Left ventricle myocardium superior (tissue), 1 donor: ENCODE measurements at regions not wholly inside any gene's neighbourhood (a gene's known extent, or its start where the extent isn't known, plus 50 kb on each side); places are given as distances from the start of the nearest gene placed in this dataset.

Source experiments
- ATAC-seq: fragments of 200-7000 bp; cut with Tn5 transposase; one replicate; pipeline ENCODE4 v1.9.1; 2020; ENCODE audit warnings: mild to moderate bottlenecking, moderate library complexity
- DNase-seq: peaks from one replicate; pipeline ENCODE4 v3.0.0-alpha.2; 2020
- intact Hi-C: fragments of 100-400 bp; cut with micrococcal nuclease; formaldehyde crosslinking; loops from one replicate; pipeline ENCODE4 v1.11.0; 2022
- donor health status: DM: no; HTN: yes; CAD: no; lungs with severe emphysema.

DNA sequence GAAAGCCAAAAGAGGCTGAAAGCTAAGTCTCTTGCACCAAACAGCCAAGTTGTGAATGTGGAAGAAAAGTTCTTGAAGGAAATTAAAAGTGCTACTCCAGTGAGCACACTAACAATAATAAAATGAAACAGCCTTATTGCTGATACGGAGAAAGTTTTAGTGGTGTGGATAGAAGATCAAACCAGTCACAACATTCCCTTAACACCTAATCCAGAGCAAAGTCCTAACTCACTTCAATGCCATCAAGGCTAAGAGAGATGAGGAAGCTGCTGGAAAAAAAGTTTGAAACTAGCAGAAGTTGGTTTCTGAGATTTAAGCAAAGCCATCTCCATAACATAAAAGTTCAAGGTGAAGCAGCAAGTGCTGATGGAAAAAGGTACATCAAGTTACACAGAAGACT, 288.8 kb upstream of the RARB start:
- intact Hi-C loops, result no loop called here
- DNase-seq (no peak), ATAC-seq (no peak)

DNA sequence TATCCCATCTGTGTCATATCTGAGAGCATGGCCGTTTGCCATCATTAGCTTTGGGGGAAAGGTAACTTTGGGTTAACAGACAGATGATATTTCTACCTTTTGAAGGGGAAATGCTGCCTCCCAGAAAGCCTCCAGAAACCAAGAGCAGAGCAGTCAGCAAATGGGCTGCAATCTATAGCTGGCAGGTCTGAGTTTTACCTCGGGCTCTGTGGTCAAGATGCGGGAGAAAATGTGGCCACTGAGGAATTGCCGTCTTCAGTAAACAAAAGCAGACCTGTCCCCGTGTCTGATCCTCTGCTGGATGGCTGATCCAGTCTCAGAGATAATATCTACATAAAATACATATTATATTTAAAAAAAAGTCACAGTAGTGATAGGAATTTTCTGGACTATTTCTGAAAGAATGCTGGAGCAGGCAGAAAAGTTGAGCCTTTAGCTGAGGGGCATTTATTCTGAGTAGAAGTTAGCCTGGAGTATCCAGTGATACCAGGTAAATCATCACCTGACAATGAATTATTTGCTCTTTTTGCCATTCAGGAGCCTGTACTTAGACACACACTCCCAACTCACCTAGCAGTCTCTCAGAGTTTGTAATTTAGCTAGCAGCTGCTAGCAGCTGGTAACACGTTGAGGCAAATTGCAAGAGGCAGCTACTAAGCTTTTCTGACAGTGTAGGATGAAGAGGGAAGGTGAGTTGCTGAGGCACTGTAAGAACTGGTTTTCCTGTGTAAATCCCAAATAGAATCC, 285.3 kb upstream of the RARB start:
- no peak for ATAC-seq
- DNase-seq, result no peak
- intact Hi-C loops, result no loop called here

DNA sequence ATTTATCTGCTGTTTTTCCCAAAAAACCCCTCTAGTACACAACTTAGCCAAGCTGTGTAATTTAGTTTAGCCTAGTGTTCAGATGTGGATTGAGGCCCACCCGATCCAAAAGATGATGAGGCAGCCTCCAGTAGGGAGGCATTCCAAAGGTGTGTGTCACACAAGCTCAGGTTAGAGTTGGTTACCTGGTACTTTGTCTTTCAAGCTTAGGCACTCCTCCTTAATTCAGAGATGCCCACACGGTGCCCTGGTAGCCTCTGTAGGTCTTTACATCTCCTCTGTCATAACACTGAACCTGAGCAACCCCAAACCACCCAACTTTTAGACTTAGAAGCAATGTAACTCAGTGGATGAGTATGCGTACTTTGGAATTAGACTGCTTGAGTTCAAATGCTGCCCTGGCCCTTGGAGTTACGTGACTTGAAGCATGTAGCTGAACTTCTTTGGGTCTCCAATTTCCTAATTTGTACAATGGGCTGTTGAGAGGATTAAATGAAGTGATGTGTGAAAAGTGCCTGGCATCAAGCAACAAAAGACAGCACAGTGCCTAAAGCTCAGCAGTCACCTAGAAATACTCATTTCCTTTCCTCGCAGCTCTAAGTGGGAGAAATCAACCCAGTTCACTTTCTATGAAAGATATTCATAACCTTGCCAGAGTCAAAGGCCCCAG, 284.6 kb upstream of the RARB start:
- intact Hi-C loops, result no loop called here
- ATAC-seq (no peak), DNase-seq (no peak)

DNA sequence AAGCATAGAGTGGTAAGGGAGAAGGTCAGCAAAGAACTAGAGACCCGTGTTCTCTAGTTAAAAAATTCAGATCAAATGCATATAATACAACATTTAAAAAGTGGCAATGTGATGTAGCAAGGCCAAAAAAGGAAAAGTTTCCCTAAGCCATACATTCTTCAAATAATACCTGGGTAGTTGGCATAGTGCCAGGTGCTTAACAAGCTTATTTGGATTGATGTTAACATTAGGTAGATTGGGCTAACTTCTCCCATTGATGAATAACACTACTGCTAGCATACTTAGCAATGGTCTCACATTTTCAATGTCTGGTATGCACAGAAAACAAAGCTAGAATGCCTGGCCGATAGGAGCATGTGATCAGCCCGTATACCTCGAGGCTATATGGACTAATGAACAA, 283.6 kb upstream of the RARB start:
- DNase-seq (no peak), ATAC-seq (no peak)
- intact Hi-C loops, result no loop called here

DNA sequence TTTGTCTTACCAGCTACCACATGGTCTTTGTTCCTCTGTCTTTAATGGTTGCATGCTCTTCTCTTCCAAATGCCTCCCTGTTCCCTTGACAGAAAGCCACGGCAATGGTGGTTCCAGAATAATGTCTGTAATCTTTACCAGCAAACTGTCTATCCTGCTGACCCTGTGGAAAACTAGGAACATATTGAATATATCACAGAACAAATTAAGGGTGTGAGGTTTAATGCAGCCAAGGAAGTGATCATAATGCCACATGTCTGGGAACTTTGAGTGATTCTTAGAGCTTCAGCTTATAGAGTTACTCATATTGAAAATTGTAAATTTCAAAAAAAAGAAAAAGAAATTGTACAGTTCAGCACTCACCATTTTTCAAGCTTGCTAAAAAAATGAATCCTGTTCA, 282.9 kb upstream of the RARB start:
- DNase-seq (no peak), ATAC-seq (no peak)
- intact Hi-C loops, result no loop called here

DNA sequence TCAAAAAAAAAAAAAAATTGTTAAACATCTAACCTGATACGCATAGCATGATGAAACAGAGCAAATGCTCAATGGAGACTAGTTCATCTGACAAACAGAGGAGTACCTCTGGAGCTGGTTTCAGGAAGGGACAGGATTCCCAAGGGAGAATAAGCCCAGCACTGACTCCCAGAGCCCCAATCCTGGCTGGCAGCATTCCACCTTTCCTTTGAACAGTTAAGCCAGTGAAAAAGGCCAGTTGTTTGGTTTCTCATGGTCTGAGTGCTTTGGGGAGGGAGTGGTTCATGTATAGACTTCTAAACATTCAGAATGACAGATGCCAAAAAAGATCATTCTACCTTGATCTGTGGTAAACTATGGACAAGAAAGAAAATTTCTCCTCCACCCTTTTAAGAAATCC, 277.9 kb upstream of the RARB start:
- intact Hi-C loops, result no loop called here
- ATAC-seq (no peak), DNase-seq (no peak)

DNA sequence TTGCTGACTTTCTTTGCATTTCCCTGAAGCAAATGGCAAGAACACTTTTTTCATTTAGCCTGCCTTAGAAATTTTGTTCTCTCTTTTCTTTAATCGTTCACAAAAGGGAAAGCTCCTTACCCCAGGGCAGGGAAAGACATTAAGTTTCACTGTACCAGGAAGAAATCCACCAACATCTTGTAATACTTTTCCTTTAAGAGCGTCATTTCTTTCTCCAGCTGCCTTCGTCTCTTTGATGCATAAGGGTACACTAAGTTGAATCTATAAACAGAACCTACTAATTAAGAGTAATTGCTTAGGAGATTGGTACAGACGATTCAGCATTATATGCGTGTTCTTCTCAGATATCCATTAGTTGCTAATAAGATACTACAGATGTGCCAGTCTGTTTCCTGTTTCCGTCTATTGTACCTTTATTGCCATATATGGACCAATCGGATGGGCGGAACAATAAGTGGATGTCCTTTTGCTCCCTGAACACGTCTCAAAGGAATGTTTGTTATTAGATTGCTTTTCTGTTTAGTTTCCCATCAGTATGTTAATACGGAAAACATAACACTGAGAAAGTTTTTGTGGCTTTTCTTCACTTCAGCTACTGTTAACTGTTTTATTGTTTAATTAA, 276.7 kb upstream of the RARB start:
- ATAC-seq, result peak; percentile 57
- intact Hi-C loops, result no loop called here
- no peak for DNase-seq

DNA sequence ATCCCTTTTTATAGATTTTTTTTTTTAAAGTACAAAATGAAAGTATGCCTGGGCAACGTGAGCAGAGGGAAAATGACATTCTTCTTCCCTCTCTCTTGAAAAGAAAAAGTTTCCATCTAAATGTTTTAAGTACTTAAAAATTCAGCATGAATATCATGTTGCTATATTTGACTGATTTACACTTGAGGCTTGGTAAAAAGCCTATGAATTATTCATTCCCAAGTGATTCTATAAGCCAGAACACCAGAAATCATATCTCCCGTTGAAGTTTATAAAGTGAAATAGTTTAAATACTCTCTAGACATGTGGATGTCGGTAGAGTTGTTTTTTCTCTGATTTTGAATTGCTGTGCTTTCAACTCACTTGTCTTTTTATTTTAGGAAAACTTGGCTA, 276.2 kb upstream of the RARB start:
- no peak for ATAC-seq
- no peak for DNase-seq
- intact Hi-C loops, result no loop called here

DNA sequence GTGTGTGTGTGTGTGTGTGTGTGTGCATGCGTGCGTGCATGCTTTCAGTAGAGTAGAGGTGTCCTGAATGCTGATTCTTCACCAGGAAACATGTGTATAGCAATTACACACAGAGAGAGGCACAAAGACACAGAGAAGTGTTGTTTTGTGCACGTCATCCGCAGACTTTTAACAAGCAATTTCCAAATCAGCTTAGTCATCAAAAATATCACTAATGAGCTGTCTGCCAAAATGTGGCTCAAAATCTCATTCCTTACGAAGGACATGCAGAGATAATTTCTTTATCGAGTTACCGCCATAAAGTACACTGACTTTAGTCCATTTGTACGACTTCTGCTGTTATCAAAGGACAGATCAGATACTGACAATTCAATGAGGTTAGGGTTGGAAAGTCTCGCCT, 274.9 kb upstream of the RARB start:
- intact Hi-C loops, result no loop called here
- no peak for ATAC-seq

DNA sequence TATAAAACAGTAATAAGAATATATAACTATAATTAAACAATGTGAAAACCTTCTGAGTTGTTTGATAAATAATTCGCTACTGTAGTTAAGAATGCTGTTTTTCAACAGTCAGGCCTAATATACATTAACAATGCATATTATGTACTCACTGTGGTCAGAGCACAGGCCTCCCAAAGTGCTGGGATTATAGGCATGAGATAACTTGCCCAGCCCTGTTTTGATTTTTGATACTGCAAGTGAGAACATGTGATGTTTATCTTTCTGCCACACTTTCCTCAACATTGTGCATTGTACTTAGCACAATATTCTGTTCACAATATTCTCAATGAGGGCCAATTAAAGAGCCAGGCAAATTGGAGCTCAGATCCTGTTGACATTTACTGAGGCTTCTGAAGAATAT, 274.5 kb upstream of the RARB start:
- no peak for ATAC-seq
- intact Hi-C loops, result no loop called here
- no peak for DNase-seq

More for the DNA sequence above, 274.9 kb upstream of the RARB start:
- no peak for DNase-seq

DNA sequence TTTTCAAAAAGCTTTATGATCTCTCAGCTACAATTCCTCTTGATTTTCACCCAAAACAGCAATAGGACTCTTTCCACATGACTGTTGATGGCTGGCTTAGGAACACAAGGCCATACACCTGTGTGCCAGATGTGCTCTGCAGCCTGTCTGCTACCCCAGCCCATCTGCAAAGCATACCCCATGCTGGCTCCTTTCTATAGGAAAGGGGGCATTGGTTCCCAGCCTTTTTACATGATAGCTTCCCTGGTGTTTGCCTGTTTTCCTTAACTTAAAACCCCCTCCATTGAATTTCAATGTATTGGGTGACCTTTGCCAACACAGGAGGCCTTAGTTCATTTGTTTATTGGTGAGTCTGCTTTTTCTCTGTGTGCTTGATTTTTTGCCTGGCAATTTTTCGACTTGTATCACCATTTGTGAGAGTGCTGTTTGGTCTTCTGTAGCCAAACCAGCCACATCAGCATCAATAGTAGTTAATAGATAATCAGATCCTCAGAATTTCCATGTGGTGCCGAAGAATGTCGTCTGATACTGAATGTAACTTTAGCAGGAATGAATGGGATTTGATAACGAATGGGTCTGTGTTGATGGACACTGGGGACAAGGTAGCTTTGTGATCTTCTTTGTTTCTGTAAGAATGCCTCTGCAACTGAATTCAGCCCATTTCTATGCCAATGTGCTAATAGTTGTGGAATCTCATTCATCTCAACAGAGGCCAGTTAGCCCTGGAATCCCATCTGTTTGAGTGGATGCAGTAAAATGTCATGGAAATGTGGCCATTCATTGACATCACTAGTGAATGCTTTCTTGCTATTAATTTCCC, 272.2 kb upstream of the RARB start:
- intact Hi-C loops, result no loop called here

DNA sequence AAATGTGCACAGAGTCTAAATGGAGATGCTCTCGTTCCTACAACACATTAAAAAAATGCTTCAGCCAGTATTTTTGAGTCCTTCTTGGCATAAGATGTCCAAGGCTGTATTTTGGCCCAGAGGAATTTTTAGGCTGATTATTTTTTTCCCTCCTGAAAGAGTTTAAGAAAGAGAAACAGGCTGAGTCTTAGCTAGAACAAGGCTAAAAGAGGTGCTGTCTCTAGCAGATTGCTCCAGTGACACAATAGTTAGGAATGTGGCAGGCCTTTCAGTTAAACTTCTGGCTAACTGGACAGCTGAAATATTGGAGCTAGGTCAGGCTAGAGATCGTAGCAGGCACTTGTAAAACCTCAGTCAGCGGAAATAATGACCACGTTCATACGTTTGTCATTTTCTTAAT, 271.4 kb upstream of the RARB start:
- peak; percentile 92 for ATAC-seq
- no peak for DNase-seq
- intact Hi-C loops, result no loop called here

More for the DNA sequence above, 272.2 kb upstream of the RARB start:
- ATAC-seq (no peak), DNase-seq (no peak)

DNA sequence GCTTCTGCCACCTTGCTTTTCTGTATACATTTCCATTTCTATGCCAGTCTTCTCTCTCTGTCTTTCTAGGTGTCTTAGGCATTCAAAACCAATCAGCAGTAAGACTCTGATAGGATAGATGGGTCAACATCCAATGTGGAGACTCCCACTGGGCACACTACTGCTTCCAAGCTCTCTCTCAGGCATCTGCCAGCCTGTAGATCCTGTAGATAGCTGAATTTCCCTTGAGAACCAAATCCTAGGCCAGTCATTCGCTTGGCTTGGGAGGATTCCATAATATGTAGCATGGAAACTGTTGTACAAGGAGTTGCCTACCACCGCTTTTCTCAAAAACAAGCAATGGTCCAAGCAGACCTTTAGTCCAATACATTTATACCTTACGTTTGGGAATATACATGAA, 262.8 kb upstream of the RARB start:
- DNase-seq, result no peak
- intact Hi-C loops, result no loop called here

DNA sequence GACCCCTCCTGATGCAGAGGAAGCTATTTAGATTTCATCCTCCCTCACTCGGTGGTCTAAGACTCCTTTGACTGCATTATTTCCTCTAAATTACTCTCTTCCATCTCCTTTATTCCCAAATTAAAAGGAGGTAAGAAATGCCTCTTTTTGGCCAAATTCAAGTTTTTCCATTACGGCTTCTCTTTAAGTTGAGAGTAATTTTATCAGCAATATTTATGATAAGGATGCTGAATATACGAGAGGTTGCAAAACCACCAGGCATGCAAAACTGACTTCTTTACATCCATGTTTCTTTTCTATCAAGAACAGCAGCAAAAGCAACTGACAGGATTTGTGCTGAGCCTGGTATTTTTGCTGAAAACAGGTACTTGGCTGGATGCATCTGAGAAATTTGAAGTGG, 262.0 kb upstream of the RARB start:
- DNase-seq (no peak), ATAC-seq (no peak)
- intact Hi-C loops, result no loop called here

More for the DNA sequence above, 262.8 kb upstream of the RARB start:
- ATAC-seq, result no peak

DNA sequence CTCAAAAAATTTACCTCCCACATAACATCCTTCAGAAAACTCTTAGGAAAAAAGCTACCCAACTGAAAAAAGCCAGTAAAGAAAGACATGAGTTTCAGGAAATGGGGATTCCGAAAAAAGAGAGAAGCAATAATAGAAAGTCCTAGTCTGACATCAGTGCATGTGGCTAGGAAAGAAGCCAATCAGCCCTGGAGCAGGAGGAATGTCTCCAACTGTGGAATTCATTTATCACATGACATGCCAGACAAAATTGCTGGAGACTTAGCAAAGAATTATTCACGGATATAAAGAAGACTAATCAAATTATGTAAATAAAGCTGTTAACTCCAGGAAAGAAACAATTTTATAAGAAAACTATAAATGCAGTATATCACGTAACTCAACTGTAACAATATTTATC, 258.9 kb upstream of the RARB start:
- ATAC-seq (no peak), DNase-seq (no peak)
- intact Hi-C loops, result no loop called here

DNA sequence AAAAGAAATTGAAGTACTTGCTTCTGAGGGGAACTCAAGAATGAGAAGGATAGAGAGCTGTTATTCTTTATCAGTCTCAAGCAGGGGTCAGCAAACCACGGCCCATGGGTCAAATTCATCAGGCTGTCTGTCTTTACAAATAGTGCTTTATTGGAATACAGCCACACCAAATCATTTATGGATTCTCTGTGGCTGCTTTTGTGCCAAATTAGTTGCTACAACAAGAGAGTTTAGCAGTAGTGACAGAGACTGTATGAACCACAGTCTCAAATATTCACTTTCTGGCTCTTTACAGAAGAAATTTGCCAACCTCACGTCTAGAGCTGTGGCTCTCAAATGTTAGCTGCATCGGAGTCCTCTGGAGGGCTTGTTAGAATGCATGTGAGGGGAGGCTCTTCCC, 258.0 kb upstream of the RARB start:
- intact Hi-C loops, result no loop called here
- DNase-seq (no peak), ATAC-seq (no peak)

DNA sequence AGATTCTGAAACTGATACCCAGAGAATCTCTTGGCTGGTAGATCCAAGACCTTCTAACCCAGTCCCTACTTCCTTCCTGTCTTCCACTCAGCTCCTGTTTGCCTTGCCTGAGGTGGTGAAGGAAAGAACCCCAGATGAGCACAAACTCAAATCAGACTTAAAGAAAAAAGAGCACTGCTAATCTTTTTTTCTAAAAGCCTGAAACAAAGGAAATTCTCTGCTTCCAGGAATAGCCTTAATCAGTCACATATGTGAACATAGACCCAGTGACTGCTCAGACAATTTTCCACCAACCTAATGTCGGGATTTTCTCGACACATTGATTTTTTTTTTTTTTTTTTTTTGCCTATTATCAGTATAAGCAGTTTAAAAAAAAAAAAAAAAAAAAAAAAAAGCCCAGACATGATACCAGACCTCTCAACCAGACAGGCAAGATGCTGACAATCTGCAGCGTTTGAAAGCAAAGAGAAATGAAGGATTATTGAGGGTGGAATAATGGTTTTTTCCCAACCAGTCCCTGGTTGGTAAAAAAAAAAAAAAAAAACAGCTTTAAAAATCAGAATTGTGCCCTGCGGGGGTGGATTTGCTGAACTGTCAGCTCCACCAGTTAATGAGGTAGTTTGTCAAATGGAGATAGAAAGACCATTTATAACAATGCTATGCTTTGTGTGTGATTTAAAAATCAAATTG, 256.8 kb upstream of the RARB start:
- no peak for ATAC-seq
- intact Hi-C loops, result no loop called here

DNA sequence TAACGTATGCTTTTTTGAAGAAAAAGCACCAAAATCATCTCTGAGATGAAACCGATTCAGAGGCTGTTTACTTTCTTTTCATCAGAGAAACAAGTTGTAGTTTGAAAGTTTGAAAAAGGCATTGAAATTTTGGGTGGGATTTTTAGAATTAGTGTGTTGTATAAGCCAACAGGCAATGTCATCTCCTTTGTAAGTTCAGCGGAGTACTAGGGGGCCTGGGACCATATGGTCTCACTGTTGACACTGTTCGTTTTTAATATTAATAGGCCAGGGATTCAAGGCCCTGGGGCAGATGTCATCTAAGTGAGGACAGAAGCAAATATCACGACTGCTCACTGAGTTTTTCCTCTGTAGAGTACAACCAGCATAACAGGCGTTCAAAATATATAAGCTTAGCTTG, 256.2 kb upstream of the RARB start:
- DNase-seq (no peak), ATAC-seq (no peak)
- intact Hi-C loops, result no loop called here

More for the DNA sequence above, 256.8 kb upstream of the RARB start:
- no peak for DNase-seq

DNA sequence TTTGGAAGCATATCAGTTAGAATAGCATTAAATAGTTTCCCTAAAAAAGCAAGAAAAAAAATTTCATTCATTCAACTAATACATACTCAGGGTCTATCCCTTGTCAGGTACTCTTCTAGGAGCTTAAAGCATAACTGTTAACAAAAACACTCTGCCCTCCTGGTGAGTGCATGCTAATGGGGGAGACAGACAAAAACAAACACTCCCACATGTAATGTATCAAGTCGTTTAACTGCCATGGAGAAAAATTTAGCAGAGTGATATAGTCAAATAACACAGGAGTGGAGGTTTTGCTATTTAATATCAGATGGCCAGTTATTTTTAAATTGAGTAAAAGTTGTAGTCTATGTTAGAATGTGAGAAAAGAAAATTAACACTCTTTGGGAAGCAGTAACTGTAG, 254.5 kb upstream of the RARB start:
- ATAC-seq (no peak), DNase-seq (no peak)
- intact Hi-C loops, result no loop called here
